H1 (cell line): ENCODE measurements at regions not wholly inside any gene's neighbourhood (a gene's known extent, or its start where the extent isn't known, plus 50 kb on each side); places are given as distances from the start of the nearest gene placed in this dataset.

Source experiments
- TAF1 ChIP-seq: IDR thresholded peaks from 2 replicates; pipeline ENCODE4 v1.6.1; 2011; ENCODE audit warnings: mild to moderate bottlenecking, low read depth, low read length
- TF ChIP-seq, protein P1 (sequence below): fragments of 300-600 bp; sonication (generic); IDR thresholded peaks from 2 replicates; pipeline ENCODE4 v1.7.1; 2012; ENCODE audit warnings: low read length, moderate library complexity, mild to moderate bottlenecking, inconsistent platforms; ENCODE audit not compliant: insufficient replicate concordance

DNA sequence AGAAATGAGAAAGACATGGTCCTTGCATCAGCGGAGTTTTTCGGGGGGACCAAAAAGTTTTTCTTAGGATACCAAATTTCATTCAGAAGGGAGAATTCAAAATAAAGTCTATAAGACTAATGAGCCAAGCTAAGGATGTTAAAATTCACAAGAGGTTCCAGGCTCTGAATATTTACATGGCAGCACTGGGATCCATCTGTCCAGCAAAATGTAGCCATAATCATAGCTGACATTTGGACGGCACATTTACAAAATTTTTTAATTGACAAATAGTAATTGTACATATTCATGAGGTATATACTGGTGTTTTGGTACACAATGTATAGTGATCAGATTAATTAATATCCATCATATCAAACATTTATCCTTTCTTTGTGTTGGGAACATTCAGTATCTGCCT lies 107.9 kb downstream of the ZNF648 start (continued):
- TF ChIP-seq TAF1 = no peak
- TF ChIP-seq, protein P1, sequence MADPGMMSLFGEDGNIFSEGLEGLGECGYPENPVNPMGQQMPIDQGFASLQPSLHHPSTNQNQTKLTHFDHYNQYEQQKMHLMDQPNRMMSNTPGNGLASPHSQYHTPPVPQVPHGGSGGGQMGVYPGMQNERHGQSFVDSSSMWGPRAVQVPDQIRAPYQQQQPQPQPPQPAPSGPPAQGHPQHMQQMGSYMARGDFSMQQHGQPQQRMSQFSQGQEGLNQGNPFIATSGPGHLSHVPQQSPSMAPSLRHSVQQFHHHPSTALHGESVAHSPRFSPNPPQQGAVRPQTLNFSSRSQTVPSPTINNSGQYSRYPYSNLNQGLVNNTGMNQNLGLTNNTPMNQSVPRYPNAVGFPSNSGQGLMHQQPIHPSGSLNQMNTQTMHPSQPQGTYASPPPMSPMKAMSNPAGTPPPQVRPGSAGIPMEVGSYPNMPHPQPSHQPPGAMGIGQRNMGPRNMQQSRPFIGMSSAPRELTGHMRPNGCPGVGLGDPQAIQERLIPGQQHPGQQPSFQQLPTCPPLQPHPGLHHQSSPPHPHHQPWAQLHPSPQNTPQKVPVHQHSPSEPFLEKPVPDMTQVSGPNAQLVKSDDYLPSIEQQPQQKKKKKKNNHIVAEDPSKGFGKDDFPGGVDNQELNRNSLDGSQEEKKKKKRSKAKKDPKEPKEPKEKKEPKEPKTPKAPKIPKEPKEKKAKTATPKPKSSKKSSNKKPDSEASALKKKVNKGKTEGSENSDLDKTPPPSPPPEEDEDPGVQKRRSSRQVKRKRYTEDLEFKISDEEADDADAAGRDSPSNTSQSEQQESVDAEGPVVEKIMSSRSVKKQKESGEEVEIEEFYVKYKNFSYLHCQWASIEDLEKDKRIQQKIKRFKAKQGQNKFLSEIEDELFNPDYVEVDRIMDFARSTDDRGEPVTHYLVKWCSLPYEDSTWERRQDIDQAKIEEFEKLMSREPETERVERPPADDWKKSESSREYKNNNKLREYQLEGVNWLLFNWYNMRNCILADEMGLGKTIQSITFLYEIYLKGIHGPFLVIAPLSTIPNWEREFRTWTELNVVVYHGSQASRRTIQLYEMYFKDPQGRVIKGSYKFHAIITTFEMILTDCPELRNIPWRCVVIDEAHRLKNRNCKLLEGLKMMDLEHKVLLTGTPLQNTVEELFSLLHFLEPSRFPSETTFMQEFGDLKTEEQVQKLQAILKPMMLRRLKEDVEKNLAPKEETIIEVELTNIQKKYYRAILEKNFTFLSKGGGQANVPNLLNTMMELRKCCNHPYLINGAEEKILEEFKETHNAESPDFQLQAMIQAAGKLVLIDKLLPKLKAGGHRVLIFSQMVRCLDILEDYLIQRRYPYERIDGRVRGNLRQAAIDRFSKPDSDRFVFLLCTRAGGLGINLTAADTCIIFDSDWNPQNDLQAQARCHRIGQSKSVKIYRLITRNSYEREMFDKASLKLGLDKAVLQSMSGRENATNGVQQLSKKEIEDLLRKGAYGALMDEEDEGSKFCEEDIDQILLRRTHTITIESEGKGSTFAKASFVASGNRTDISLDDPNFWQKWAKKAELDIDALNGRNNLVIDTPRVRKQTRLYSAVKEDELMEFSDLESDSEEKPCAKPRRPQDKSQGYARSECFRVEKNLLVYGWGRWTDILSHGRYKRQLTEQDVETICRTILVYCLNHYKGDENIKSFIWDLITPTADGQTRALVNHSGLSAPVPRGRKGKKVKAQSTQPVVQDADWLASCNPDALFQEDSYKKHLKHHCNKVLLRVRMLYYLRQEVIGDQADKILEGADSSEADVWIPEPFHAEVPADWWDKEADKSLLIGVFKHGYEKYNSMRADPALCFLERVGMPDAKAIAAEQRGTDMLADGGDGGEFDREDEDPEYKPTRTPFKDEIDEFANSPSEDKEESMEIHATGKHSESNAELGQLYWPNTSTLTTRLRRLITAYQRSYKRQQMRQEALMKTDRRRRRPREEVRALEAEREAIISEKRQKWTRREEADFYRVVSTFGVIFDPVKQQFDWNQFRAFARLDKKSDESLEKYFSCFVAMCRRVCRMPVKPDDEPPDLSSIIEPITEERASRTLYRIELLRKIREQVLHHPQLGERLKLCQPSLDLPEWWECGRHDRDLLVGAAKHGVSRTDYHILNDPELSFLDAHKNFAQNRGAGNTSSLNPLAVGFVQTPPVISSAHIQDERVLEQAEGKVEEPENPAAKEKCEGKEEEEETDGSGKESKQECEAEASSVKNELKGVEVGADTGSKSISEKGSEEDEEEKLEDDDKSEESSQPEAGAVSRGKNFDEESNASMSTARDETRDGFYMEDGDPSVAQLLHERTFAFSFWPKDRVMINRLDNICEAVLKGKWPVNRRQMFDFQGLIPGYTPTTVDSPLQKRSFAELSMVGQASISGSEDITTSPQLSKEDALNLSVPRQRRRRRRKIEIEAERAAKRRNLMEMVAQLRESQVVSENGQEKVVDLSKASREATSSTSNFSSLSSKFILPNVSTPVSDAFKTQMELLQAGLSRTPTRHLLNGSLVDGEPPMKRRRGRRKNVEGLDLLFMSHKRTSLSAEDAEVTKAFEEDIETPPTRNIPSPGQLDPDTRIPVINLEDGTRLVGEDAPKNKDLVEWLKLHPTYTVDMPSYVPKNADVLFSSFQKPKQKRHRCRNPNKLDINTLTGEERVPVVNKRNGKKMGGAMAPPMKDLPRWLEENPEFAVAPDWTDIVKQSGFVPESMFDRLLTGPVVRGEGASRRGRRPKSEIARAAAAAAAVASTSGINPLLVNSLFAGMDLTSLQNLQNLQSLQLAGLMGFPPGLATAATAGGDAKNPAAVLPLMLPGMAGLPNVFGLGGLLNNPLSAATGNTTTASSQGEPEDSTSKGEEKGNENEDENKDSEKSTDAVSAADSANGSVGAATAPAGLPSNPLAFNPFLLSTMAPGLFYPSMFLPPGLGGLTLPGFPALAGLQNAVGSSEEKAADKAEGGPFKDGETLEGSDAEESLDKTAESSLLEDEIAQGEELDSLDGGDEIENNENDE = no peak
- TF ChIP-seq, all 59 proteins: peak for 0
